ENCODE measurements at regions not wholly inside any gene's neighbourhood (a gene's known extent, or its start where the extent isn't known, plus 50 kb on each side); places are given as distances from the start of the nearest gene placed in this dataset.

DNA sequence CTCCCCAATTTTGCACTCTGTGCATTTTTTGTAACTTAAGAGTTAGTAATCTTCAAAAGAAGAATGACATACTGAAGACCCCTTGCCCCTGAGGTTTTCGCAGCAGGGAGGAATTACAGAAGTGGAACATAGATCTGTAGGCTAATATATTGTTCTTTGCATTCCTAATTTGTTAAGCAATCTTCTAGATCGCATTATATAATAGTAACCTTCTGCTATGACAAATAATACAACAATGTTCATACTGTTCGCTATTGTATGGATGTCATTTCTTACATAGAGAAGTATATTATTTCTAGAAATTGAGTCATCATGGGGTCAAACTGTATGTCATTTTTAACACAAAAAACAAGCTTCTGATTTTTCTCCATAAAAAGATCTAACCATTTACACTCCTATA, 95.8 kb upstream of the TGFBR2 start:
- H3K9me3 Mint-ChIP-seq, result peaks cover 3% of the 10 kb centered on the region
- TF ChIP-seq, protein P1, sequence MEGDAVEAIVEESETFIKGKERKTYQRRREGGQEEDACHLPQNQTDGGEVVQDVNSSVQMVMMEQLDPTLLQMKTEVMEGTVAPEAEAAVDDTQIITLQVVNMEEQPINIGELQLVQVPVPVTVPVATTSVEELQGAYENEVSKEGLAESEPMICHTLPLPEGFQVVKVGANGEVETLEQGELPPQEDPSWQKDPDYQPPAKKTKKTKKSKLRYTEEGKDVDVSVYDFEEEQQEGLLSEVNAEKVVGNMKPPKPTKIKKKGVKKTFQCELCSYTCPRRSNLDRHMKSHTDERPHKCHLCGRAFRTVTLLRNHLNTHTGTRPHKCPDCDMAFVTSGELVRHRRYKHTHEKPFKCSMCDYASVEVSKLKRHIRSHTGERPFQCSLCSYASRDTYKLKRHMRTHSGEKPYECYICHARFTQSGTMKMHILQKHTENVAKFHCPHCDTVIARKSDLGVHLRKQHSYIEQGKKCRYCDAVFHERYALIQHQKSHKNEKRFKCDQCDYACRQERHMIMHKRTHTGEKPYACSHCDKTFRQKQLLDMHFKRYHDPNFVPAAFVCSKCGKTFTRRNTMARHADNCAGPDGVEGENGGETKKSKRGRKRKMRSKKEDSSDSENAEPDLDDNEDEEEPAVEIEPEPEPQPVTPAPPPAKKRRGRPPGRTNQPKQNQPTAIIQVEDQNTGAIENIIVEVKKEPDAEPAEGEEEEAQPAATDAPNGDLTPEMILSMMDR (conservative IDR thresholded peaks at IDR 0.05), result no peak
- peaks cover 4% of the 10 kb centered on the region for H3K4me1 Mint-ChIP-seq
- H3K27me3 Mint-ChIP-seq (ENCODE audit: low read depth), result no peaks in the 10 kb centered on the region
- H3K4me3 Mint-ChIP-seq, result no peak overlapping the region
- H3K27ac Mint-ChIP-seq (ENCODE audit: unreplicated experiment), result no peak overlapping the region
- DNase-seq (ENCODE audit: low read depth, low spot score), result no peak
- H3K36me3 Mint-ChIP-seq (ENCODE audit: low read depth), result no peaks in the 10 kb centered on the region

DNA sequence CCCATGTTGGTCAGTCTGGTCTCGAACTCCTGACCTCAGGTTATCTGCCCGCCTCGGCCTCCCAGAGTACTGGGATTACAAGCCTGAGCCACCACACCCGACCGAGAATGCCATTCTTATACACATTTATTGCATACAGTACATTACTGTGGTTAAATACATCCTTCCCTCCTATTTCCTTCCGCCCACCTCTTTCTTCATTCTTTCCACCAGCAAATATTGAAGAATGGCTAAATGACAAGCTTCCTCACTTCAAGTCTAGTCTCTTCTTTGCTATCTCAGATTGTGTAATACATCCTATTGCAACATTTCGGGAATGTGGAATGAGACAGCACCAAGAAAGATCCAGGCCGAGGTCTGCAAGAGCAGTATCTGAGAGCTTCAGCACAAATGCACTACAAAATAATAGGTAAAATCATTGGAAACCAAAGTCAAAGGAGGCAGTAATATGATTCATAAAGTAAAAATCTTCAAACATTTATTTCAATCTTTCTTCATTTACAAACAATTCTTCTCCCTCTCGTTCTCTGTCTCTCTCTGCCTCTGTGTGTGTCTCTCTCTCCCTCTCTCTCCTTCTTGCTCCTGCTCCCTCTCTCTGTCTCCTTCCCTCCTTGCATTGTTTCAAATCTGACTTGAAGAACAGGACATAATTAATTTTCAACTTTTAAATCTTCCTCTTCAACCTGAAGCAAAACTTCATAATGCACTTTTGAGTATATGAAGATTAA, 94.7 kb upstream of the TGFBR2 start:
- Mint-ChIP-seq H3K27ac (ENCODE audit: unreplicated experiment) (no peak overlapping the region), H3K9me3 (peaks cover 3% of the 10 kb centered on the region), H3K36me3 (ENCODE audit: low read depth) (no peaks in the 10 kb centered on the region), H3K27me3 (ENCODE audit: low read depth) (no peaks in the 10 kb centered on the region), H3K4me3 (no peak overlapping the region), H3K4me1 (peaks cover 4% of the 10 kb centered on the region)
- TF ChIP-seq, protein P1 (conservative IDR thresholded peaks at IDR 0.05), result no peak
- no peak for DNase-seq (ENCODE audit: low read depth, low spot score)

GRCh38 chr3:30512576-30512975, 93.8 kb upstream of the TGFBR2 start:
- peaks cover 3% of the 10 kb centered on the region for H3K9me3 Mint-ChIP-seq
- no peak overlapping the region for H3K27ac Mint-ChIP-seq (ENCODE audit: unreplicated experiment)
- peaks cover 4% of the 10 kb centered on the region for H3K4me1 Mint-ChIP-seq
- DNase-seq (ENCODE audit: low read depth, low spot score), result no peak
- TF ChIP-seq, protein P1 (conservative IDR thresholded peaks at IDR 0.05), result no peak
- H3K4me3 Mint-ChIP-seq, result no peak overlapping the region
- H3K36me3 Mint-ChIP-seq (ENCODE audit: low read depth), result no peaks in the 10 kb centered on the region
- no peaks in the 10 kb centered on the region for H3K27me3 Mint-ChIP-seq (ENCODE audit: low read depth)

DNA sequence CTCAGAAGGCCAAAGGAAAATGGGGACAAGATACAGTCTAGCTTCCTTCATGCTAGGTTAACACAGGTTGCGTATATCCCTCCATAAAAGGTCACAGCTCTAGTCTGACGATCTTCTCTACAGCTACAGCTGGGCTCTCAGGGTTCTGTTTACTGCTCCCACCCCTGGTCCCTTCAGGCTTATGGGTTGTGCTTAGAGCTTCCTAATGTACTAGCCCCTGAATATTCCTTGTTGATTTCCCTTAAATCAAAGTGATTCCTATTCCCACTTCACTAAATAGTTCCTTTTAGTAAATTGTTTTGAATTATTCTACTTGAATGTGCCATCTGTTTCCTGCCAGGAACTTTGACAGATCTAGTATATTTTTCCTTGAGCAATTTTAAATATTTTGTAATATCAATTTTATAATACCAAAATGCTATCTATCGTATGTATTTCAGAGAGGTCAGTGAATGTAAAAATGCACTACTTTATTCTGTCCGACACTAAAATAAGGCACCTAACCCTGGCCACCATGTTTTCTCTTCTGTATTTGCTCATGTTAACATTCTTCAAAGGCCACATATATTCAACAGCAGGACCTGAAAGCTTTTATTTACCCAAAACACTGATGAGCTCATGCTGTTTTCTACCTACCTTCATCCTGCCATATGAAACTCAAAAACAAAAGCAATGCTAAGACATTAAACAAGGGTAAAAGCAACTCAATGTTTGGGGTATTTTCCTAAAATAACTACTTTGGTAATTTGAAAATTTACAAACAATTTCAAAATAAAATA, 92.8 kb upstream of the TGFBR2 start:
- peaks cover 4% of the 10 kb centered on the region for H3K4me1 Mint-ChIP-seq
- DNase-seq (ENCODE audit: low read depth, low spot score), result no peak
- TF ChIP-seq, protein P1 (conservative IDR thresholded peaks at IDR 0.05), result no peak
- H3K9me3 Mint-ChIP-seq, result peaks cover 3% of the 10 kb centered on the region
- no peaks in the 10 kb centered on the region for H3K36me3 Mint-ChIP-seq (ENCODE audit: low read depth)
- no peak overlapping the region for H3K27ac Mint-ChIP-seq (ENCODE audit: unreplicated experiment)
- no peaks in the 10 kb centered on the region for H3K27me3 Mint-ChIP-seq (ENCODE audit: low read depth)
- no peak overlapping the region for H3K4me3 Mint-ChIP-seq

DNA sequence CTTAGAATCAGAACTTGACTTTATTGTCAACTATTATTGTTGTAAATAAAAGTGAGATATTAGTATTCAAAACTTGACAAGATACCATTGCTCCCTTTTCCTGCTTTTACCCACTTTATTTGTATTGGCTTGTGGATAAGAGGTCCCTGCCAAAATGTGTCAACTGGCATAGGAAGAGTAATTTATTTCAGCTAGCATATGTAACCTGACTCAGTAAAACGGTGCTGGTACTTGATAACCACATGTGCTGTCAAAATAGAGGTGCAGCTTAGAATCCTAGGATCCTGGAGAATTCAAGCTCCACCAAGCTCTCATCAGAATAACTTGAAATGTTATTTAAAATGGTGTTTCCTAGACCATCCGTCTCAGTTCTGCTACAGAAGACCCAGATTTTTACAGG, 90.2 kb upstream of the TGFBR2 start:
- TF ChIP-seq, protein P1 (conservative IDR thresholded peaks at IDR 0.05), result no peak
- no peaks in the 10 kb centered on the region for H3K27me3 Mint-ChIP-seq (ENCODE audit: low read depth)
- no peak overlapping the region for H3K27ac Mint-ChIP-seq (ENCODE audit: unreplicated experiment)
- peaks cover 3% of the 10 kb centered on the region for H3K9me3 Mint-ChIP-seq
- H3K4me1 Mint-ChIP-seq, result no peaks in the 10 kb centered on the region
- no peaks in the 10 kb centered on the region for H3K36me3 Mint-ChIP-seq (ENCODE audit: low read depth)
- DNase-seq (ENCODE audit: low read depth, low spot score), result no peak
- H3K4me3 Mint-ChIP-seq, result no peak overlapping the region
